PC-9 (cell line): ENCODE measurements at regions not wholly inside any gene's neighbourhood (a gene's known extent, or its start where the extent isn't known, plus 50 kb on each side); places are given as distances from the start of the nearest gene placed in this dataset.

Experiments used
- CTCF ChIP-seq: fragments of 200-600 bp; sonication (generic); conservative IDR thresholded peaks from 2 replicates; pipeline ENCODE4 v1.6.1; 2017; ENCODE audit warnings: mixed run types, antibody characterized with exemption, mild to moderate bottlenecking, moderate library complexity
- EZH2 ChIP-seq: fragments of 200-600 bp; sonication (generic); IDR thresholded peaks from 2 replicates; pipeline ENCODE4 v1.8.0; 2017; ENCODE audit warnings: antibody characterized with exemption, low read depth

GRCh38 chr4:188606635-188607034 is 467.4 kb downstream of the TRIML1 start:
- TF ChIP-seq CTCF = no peak
- TF ChIP-seq EZH2 = no peak
